Mesothelial cell of epicardium (in vitro differentiated cells): ENCODE measurements at regions not wholly inside any gene's neighbourhood (a gene's known extent, or its start where the extent isn't known, plus 50 kb on each side); places are given as distances from the start of the nearest gene placed in this dataset.

Experiments used
- DNase-seq, 2 experiments: peaks; one replicate each; pipeline ENCODE4 v3.0.0; 2021; ENCODE audit warnings: low spot score in 2 of 2; ENCODE audit not compliant: unreplicated experiment in 2 of 2
- H3K27ac Mint-ChIP-seq: 2 replicates; pipeline ENCODE4 v1.8.0; 2021; ENCODE audit warnings: mixed read lengths
- H3K27me3 Mint-ChIP-seq: 2 replicates; pipeline ENCODE4 v1.8.0; 2021; ENCODE audit warnings: low read depth, mixed read lengths
- H3K36me3 Mint-ChIP-seq: 2 replicates; pipeline ENCODE4 v1.8.0; 2021; ENCODE audit warnings: mixed read lengths
- H3K4me1 Mint-ChIP-seq: 2 replicates; pipeline ENCODE4 v1.8.0; 2021; ENCODE audit warnings: mixed read lengths
- H3K4me3 Mint-ChIP-seq: 2 replicates; pipeline ENCODE4 v1.8.0; 2021; ENCODE audit warnings: mild to moderate bottlenecking, moderate library complexity, mixed read lengths
- H3K9me3 Mint-ChIP-seq: 2 replicates; pipeline ENCODE4 v1.8.0; 2021; ENCODE audit warnings: mixed read lengths
- TF ChIP-seq, protein P1 (sequence below): fragments of 200-600 bp; sonication (generic); IDR thresholded peaks from one replicate; pipeline ENCODE4 v1.5.0; 2021; ENCODE audit warnings: antibody characterized with exemption; ENCODE audit not compliant: unreplicated experiment

DNA sequence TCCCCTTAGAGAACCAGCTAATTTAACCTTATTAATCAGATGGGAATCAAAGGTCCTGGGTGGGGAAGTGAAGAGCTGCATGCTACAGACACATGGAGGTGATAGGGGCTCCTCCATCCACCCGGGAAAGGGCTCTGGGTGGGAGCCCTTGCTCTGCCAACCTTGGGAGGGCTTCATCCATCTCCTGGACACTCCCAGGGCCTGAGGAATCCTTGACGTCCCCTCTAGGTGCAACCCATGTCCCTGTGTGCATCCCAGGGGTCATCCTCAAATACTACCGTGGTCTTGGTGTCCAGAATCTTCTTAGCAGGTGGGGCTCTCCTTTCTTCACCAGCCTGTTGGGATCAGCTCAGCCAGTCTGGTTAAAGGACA is 55.4 kb upstream of the IGFBP3 start:
- no peak for DNase-seq
- Mint-ChIP-seq H3K27me3 (no peaks in the 10 kb centered on the region), H3K4me1 (peaks cover 24% of the 10 kb centered on the region), H3K9me3 (peaks cover 9% of the 10 kb centered on the region), H3K36me3 (peaks cover 7% of the 10 kb centered on the region), H3K27ac (no peak overlapping the region), H3K4me3 (no peak overlapping the region)
- TF ChIP-seq, protein P1, sequence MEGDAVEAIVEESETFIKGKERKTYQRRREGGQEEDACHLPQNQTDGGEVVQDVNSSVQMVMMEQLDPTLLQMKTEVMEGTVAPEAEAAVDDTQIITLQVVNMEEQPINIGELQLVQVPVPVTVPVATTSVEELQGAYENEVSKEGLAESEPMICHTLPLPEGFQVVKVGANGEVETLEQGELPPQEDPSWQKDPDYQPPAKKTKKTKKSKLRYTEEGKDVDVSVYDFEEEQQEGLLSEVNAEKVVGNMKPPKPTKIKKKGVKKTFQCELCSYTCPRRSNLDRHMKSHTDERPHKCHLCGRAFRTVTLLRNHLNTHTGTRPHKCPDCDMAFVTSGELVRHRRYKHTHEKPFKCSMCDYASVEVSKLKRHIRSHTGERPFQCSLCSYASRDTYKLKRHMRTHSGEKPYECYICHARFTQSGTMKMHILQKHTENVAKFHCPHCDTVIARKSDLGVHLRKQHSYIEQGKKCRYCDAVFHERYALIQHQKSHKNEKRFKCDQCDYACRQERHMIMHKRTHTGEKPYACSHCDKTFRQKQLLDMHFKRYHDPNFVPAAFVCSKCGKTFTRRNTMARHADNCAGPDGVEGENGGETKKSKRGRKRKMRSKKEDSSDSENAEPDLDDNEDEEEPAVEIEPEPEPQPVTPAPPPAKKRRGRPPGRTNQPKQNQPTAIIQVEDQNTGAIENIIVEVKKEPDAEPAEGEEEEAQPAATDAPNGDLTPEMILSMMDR, result no peak

DNA sequence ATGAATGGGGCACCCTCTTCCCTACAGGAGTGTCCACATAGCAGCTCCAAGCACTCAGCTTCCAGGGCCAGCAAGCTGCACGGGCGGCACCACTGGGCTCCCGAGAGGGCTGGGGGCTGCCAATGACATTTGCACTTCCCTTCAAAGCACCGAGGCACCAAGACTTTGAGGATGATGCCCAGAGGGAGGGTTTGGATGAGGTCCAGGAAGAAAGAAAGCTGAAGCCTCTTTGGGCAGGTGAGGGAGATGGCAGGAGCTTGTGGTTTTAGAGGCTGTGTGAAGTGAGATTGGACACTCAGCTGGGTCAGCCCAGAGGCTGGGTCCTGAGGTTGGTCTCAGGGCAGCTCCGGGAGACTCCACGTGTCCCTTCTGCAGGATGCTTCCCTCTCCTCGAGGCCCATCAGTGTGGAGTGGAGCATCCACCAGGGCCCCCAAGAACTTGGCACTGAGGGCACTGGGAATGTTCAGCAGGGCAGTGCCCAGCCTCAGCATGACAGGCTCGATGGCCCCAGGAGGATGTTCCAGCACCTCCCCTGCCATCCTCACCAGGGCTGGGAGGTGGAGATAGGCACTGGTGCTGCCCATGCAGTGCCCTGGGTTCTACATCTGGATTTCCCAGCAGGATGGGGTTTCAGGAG is 54.9 kb upstream of the IGFBP3 start:
- Mint-ChIP-seq H3K9me3 (peaks cover 9% of the 10 kb centered on the region), H3K4me1 (peaks cover 24% of the 10 kb centered on the region), H3K4me3 (no peak overlapping the region), H3K27ac (no peak overlapping the region), H3K36me3 (peaks cover 7% of the 10 kb centered on the region), H3K27me3 (no peaks in the 10 kb centered on the region)
- no peak for DNase-seq
- TF ChIP-seq, protein P1, result no peak

DNA sequence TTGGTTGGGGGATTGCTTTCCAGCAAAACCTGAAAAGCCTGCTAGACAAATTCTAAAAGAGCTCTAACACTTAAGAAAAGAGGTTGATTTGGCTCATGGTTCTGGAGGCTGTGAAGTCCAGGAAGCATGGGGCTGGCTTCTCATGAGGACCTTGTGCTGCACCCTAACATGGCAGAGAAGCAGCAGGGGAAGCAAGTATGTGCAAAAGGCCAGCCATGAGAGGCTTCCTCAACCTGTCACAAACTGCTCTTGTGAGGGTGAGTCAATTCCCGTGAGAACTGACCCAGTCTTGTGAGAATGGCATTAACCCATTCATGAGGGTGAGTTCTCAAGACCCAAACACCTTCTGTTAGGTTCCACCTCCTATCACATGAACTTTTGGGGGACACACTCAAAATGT is 54.3 kb upstream of the IGFBP3 start:
- no peak for DNase-seq
- Mint-ChIP-seq H3K4me3 (no peak overlapping the region), H3K4me1 (peaks cover 25% of the 10 kb centered on the region), H3K27me3 (no peaks in the 10 kb centered on the region), H3K27ac (no peak overlapping the region), H3K36me3 (peaks cover 7% of the 10 kb centered on the region), H3K9me3 (peaks cover 9% of the 10 kb centered on the region)
- TF ChIP-seq, protein P1, result no peak

DNA sequence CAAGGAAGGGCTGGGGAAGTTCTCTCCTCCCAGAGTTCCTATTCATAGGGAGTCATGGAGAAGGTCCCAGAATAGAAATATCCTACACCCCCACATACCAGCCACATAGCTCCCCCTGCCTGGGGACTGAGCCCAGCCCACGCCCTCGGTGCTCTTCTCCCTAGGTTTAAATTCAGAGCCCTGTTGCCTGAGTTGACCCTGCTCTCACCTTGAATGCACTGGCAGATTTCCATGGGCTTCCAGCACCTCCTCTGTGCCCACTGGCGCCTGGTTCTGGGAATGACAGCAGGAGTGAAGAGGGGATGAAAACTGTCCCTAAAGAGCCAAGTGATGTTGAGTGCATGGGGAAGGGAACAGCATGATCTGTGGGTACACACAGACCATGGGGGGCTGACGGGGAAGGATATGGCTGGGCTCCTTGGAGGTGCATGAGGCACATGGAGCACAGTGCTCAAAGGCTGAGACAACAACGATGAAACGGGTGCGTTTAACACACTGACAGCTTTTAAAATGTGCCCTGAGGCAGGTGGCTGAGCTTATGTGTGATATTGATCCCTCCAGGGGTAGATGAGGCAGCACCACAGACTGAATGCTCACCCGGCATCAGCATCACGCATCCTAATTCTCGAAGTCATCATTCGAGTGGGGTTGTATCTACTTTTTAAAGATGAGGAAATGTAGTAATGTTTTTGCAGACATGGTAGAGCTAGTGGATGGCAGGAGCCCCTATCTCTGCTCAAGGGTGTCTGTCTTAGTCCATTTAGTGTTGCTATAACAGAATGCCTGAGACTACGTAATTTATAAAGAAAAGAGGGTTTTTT is 53.7 kb upstream of the IGFBP3 start:
- TF ChIP-seq, protein P1, result no peak
- Mint-ChIP-seq H3K27me3 (no peaks in the 10 kb centered on the region), H3K4me1 (peaks cover 25% of the 10 kb centered on the region), H3K4me3 (no peak overlapping the region), H3K36me3 (peaks cover 7% of the 10 kb centered on the region), H3K27ac (no peak overlapping the region), H3K9me3 (peaks cover 9% of the 10 kb centered on the region)
- no peak for DNase-seq

DNA sequence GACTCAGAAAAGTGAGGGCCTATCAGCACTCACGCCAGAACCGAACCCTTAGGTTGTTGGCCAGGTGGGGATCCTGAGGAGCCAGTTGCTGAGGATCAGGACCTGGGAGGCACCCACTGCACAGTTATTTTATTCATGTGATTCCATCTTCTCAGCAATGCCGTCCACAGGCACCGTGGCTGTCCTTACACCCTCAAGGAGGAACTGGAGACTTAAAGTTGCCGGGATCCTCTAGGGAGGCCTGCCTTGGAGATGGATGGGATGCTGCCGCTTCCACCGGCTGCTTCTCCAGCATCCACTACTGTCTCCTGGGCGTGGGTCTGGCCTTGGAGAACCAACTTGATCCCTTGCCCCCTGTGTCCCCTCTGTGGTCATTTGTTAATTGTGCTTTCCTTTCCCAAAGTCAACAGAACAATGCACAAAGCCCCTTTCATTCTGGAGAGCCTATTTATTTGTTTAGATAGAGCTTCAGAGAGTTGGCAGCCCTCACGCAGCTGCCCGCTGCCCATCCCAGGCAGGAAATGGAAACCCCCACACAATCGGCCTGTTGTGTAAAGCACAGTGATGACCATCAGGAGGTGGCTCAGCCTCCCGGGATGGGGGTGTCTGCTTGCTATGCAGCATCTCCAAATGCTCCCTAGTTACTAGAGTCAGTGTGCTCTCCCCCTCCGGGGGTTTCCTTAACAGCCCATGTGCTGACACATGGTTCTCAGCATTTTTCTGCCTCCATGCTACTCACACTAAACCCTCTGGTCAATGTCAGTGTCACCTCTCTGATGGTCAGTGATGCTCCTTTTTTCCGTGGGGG is 52.9 kb upstream of the IGFBP3 start:
- DNase-seq, result no peak
- TF ChIP-seq, protein P1, result no peak
- Mint-ChIP-seq H3K4me3 (no peak overlapping the region), H3K27ac (peak overlapping the region; percentile 12), H3K4me1 (peaks cover 19% of the 10 kb centered on the region), H3K9me3 (peaks cover 9% of the 10 kb centered on the region), H3K27me3 (no peaks in the 10 kb centered on the region), H3K36me3 (peaks cover 7% of the 10 kb centered on the region)
